HepG2 (cell line): ENCODE measurements at regions not wholly inside any gene's neighbourhood (a gene's known extent, or its start where the extent isn't known, plus 50 kb on each side); places are given as distances from the start of the nearest gene placed in this dataset.

ENCODE experiments used
- ATAC-seq: fragments of 200-7000 bp; cut with Tn5 transposase; 3 replicates; pipeline ENCODE4 v1.9.1; 2020; ENCODE audit warnings: mild to moderate bottlenecking, moderate library complexity
- BruUV-seq: library from RNA; stranded (reverse); fragments of 400-500 nt; replicated peaks from 2 replicates; lab custom pipeline; 2021; lab: Mats Ljungman, UMichigan
- CTCF ChIA-PET: fragments of 300-600 bp; formaldehyde crosslinking; extraction: SDS; loops from one replicate; lab custom pipeline; 2021; ENCODE audit warnings: low total read pairs, inconsistent platforms, low intra/inter-chr PET ratio; lab: Yijun Ruan, JAX
- POLR2A ChIA-PET: fragments of 350-600 bp; sonication (Branson Sonifier 250); formaldehyde crosslinking; loops from one replicate; lab custom pipeline; 2020; ENCODE audit warnings: antibody characterized with exemption, inconsistent platforms; lab: Yijun Ruan, JAX
- DNase-seq: peaks from one replicate; pipeline ENCODE4 v3.0.0-alpha.2; 2015; ENCODE audit warnings: low spot score
- FAIRE-seq: peaks from 3 replicates; lab custom pipeline; 2011; peaks lifted over from hg19 to GRCh38; lab: Jason Lieb, UNC
- H2AFZ ChIP-seq: one replicate; pipeline ENCODE4 v1.6.1; 2011; ENCODE audit warnings: low read length, inconsistent platforms
- H3K27ac ChIP-seq: fragments of 300-600 bp; 3 replicates; pipeline ENCODE4 v1.8.0; 2011; ENCODE audit warnings: mixed run types, mild to moderate bottlenecking, mixed read lengths, low read length, inconsistent platforms; ENCODE audit not compliant: insufficient read depth; ENCODE audit errors: extremely low read length
- H3K27me3 ChIP-seq, 2 experiments: fragments of 200-600 bp in 1 of 2; 2 replicates in 1 of 2; 3 replicates in 1 of 2; pipeline versions ENCODE4 v1.6.0 to v1.8.0; 2011; ENCODE audit warnings: low read length in 2 of 2, mild to moderate bottlenecking in 2 of 2, moderate library complexity in 2 of 2, inconsistent platforms in 1 of 2; ENCODE audit not compliant: insufficient read depth in 2 of 2, control insufficient read depth in 1 of 2
- H3K36me3 ChIP-seq, 2 experiments: fragments of 200-600 bp in 1 of 2; replicated peaks in 1 of 2; 2 replicates in 1 of 2; 3 replicates in 1 of 2; pipeline versions ENCODE4 v1.5.1 to v1.8.0; 2011; ENCODE audit warnings: low read length in 2 of 2, inconsistent platforms in 1 of 2; ENCODE audit not compliant: insufficient read depth in 2 of 2, control insufficient read depth in 1 of 2
- H3K4me1 ChIP-seq: 2 replicates; pipeline ENCODE4 v1.5.1; 2012; ENCODE audit warnings: low read length, inconsistent platforms; ENCODE audit not compliant: insufficient read depth
- H3K4me2 ChIP-seq: 2 replicates; pipeline ENCODE4 v1.6.0; 2011; ENCODE audit warnings: low read depth, low read length, inconsistent platforms
- H3K4me3 ChIP-seq, 3 experiments: fragments of 200-600 bp in 1 of 3; sonication (generic), shearing (Covaris generic) in 1 of 3; replicated peaks in 1 of 3; 2 replicates each; pipeline ENCODE4 v1.5.1; 2011 to 2016; ENCODE audit warnings: low read length in 3 of 3, inconsistent platforms in 2 of 3, low read depth in 2 of 3, mild to moderate bottlenecking in 2 of 3, control low read depth in 1 of 3, mixed read lengths in 1 of 3; ENCODE audit not compliant: insufficient read depth in 1 of 3
- H3K79me2 ChIP-seq: one replicate; pipeline ENCODE4 v1.6.1; 2011; ENCODE audit warnings: low read length, inconsistent platforms; ENCODE audit not compliant: insufficient read depth
- H3K9ac ChIP-seq: 2 replicates; pipeline ENCODE4 v1.6.0; 2011; ENCODE audit warnings: mild to moderate bottlenecking, low read depth, low read length, inconsistent platforms; ENCODE audit not compliant: insufficient read depth
- H3K9me3 ChIP-seq: 2 replicates; pipeline ENCODE4 v1.5.1; 2012; ENCODE audit warnings: mild to moderate bottlenecking, low read length
- H4K20me1 ChIP-seq: 2 replicates; pipeline ENCODE4 v1.6.0; 2011; ENCODE audit warnings: inconsistent platforms, mild to moderate bottlenecking, low read length, moderate library complexity; ENCODE audit not compliant: insufficient read depth
- BRCA1 ChIP-seq: sonication (generic); formaldehyde crosslinking; IDR thresholded peaks from 2 replicates; pipeline ENCODE4 v1.4.0; 2020; ENCODE audit warnings: missing genetic modification reagents
- HOXA7 ChIP-seq: sonication (generic); formaldehyde crosslinking; IDR thresholded peaks from 2 replicates; pipeline ENCODE4 v1.8.1; 2022; ENCODE audit warnings: mild to moderate bottlenecking, missing genetic modification reagents, moderate library complexity
- MEIS2 ChIP-seq: sonication (generic); formaldehyde crosslinking; IDR thresholded peaks from 2 replicates; pipeline ENCODE4 v1.9.0; 2021; ENCODE audit warnings: mild to moderate bottlenecking, missing genetic modification reagents
- NFIC ChIP-seq: IDR thresholded peaks from 2 replicates; pipeline ENCODE4 v1.6.1; 2012; ENCODE audit warnings: mild to moderate bottlenecking, low read length, inconsistent platforms
- PTBP1 ChIP-seq: fragments of 200-400 bp; formaldehyde crosslinking; IDR thresholded peaks from 2 replicates; pipeline ENCODE4 v1.6.1; 2018; ENCODE audit warnings: low read length, low read depth; ENCODE audit not compliant: poor library complexity, severe bottlenecking
- SSRP1 ChIP-seq: IDR thresholded peaks from 2 replicates; pipeline ENCODE4 v1.6.1; 2016; ENCODE audit warnings: control low read depth
- ZKSCAN5 ChIP-seq: sonication (generic); formaldehyde crosslinking; IDR thresholded peaks from 2 replicates; pipeline ENCODE4 v1.5.1; 2020; ENCODE audit warnings: mild to moderate bottlenecking, missing genetic modification reagents
- ZNF138 ChIP-seq: sonication (generic); formaldehyde crosslinking; IDR thresholded peaks from 2 replicates; pipeline ENCODE4 v1.5.0; 2020; ENCODE audit warnings: mild to moderate bottlenecking, low read depth, missing genetic modification reagents
- ZNF160 ChIP-seq: sonication (generic); formaldehyde crosslinking; IDR thresholded peaks from 2 replicates; pipeline ENCODE4 v1.8.0; 2022; ENCODE audit warnings: mild to moderate bottlenecking, inconsistent platforms, missing genetic modification reagents
- ZNF644 ChIP-seq: IDR thresholded peaks from 2 replicates; pipeline ENCODE4 v1.6.1; 2016; ENCODE audit warnings: low read depth
- ZNF703 ChIP-seq: sonication (generic); formaldehyde crosslinking; IDR thresholded peaks from 2 replicates; pipeline ENCODE4 v1.5.1; 2020; ENCODE audit warnings: missing genetic modification reagents, mild to moderate bottlenecking, moderate library complexity, borderline replicate concordance
- ZNF841 ChIP-seq: sonication (generic); formaldehyde crosslinking; IDR thresholded peaks from 2 replicates; pipeline ENCODE4 v1.8.1; 2023; ENCODE audit warnings: missing genetic modification reagents, borderline replicate concordance
- WGBS: methylation state at CpG from one replicate; pipeline ENCODE4 v1.1.6; 2017; ENCODE audit warnings: low lambda C conversion rate; 5-methylcytosine and 5-hydroxymethylcytosine counted together
- in situ Hi-C: cut with HindIII; loops from 2 replicates; pipeline ENCODE4 v1.10.0; 2017; ENCODE audit warnings: low pct_unique_long_range_greater_than_20kb; ENCODE audit not compliant: extremely low pct_ligation_motif_present
- intact Hi-C: fragments of 100-400 bp; cut with micrococcal nuclease; formaldehyde crosslinking; loops from one replicate; pipeline ENCODE4 v1.10.0; 2022; ENCODE audit not compliant: unreplicated experiment
- TF ChIP-seq, protein P1 (sequence below), 2 experiments: sonication (generic) in 1 of 2; formaldehyde crosslinking in 1 of 2; IDR thresholded peaks; 2 replicates each; pipeline versions ENCODE4 v1.5.1 to v1.6.1; 2011 to 2020; ENCODE audit warnings: borderline replicate concordance in 1 of 2, low read depth in 1 of 2, low read length in 1 of 2, mild to moderate bottlenecking in 1 of 2, missing genetic modification reagents in 1 of 2, moderate library complexity in 1 of 2
- TF ChIP-seq, protein P2 (sequence below): sonication (generic); formaldehyde crosslinking; IDR thresholded peaks from 2 replicates; pipeline ENCODE4 v1.5.0; 2020; ENCODE audit warnings: missing genetic modification reagents

DNA sequence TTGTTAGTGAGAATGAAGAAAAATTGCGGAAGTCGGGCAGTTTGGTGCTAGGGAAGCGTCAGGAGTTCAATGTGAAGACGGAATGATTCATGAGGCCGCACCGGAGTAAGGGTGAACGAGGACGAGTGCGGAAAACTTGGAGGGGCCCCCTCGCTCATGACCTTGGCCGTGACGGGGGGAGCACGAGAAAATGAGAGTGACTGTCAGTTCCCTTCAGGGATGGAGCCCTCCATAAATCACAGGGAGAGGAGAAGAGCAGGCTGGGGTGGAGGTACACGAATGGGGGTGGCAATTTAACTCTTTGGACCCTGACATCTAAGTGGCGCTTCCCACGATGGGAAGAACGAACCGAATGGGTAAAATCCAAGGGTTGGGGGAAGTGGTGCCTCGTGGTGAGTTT is 486.4 kb downstream of the TSHZ3 start:
- no peak overlapping the region for H2AFZ ChIP-seq
- in situ Hi-C loops (no loop called here), intact Hi-C loops (no loop called here)
- ChIA-PET POLR2A (no interaction called here), CTCF (no interaction called here)
- no peak for ATAC-seq
- H3K27me3 ChIP-seq = no peaks in the 10 kb centered on the region
- no peak overlapping the region for H3K27ac ChIP-seq
- no peak overlapping the region for H3K4me3 ChIP-seq
- TF ChIP-seq ZNF841 (CRISPR knock-in tag) (no peak), BRCA1 (CRISPR knock-in tag) (no peak)
- TF ChIP-seq, all 625 proteins: peak for 0
- no peaks in the 10 kb centered on the region for H4K20me1 ChIP-seq
- no peaks in the 10 kb centered on the region for H3K4me1 ChIP-seq
- no peaks in the 10 kb centered on the region for H3K79me2 ChIP-seq
- H3K9ac ChIP-seq = no peak overlapping the region
- no peak overlapping the region for H3K4me2 ChIP-seq
- H3K9me3 ChIP-seq = peaks cover 92% of the 10 kb centered on the region
- FAIRE-seq (no peak), DNase-seq (no peak)
- BruUV-seq = no TSS peak
- H3K36me3 ChIP-seq = no peaks in the 10 kb centered on the region
- WGBS = 30% methylated on average over 19 of the region's 19 CpGs

DNA sequence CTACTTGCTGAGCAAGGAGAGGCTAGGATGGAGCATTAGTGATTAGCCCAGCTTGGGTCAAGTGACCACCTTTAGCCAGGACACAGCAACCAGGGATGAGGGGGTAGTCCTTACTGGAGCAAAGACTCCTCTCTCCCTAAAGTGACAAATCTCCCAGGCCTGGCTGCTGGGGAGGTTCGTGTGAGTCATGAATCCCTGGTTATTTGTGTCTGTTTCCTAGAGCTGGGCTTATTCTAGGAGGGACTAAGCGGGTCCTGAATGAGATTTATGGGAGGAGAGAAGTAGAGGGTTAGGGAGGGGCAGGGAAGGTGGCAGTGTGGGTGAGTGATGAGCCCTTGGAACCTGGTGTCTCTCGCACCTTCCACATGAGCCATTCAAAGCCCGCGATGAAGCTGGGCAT is 487.3 kb downstream of the TSHZ3 start:
- CTCF ChIA-PET = no interaction called here
- Histone ChIP-seq H4K20me1 (no peaks in the 10 kb centered on the region), H3K9me3 (peaks cover 92% of the 10 kb centered on the region), H3K9ac (no peak overlapping the region), H3K27ac (no peak overlapping the region), H3K4me2 (no peak overlapping the region), H2AFZ (no peak overlapping the region), H3K4me3 (no peak overlapping the region), H3K27me3 (no peaks in the 10 kb centered on the region), H3K36me3 (no peaks in the 10 kb centered on the region), H3K79me2 (no peaks in the 10 kb centered on the region), H3K4me1 (no peaks in the 10 kb centered on the region)
- BruUV-seq = no TSS peak
- POLR2A ChIA-PET = no interaction called here
- ATAC-seq (no peak), DNase-seq (no peak), FAIRE-seq (no peak)
- WGBS = 17% methylated on average over 3 of the region's 5 CpGs
- in situ Hi-C loops (no loop called here), intact Hi-C loops (no loop called here)
- TF ChIP-seq ZNF138 (CRISPR knock-in tag) (no peak), PTBP1 (no peak), SSRP1 (no peak), ZNF703 (CRISPR knock-in tag) (no peak), ZKSCAN5 (CRISPR knock-in tag) (no peak), ZNF644 (no peak), MEIS2 (CRISPR knock-in tag) (no peak), NFIC (no peak), HOXA7 (CRISPR knock-in tag) (no peak), ZNF160 (CRISPR knock-in tag) (no peak)
- TF ChIP-seq, protein P1, sequence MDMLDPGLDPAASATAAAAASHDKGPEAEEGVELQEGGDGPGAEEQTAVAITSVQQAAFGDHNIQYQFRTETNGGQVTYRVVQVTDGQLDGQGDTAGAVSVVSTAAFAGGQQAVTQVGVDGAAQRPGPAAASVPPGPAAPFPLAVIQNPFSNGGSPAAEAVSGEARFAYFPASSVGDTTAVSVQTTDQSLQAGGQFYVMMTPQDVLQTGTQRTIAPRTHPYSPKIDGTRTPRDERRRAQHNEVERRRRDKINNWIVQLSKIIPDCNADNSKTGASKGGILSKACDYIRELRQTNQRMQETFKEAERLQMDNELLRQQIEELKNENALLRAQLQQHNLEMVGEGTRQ (IDR thresholded peaks at IDR 0.05; ENCODE audit: low read depth, low read length) = no peak
- TF ChIP-seq, protein P1 (CRISPR knock-in tag; IDR thresholded peaks at IDR 0.05; ENCODE audit: borderline replicate concordance) = no peak
- TF ChIP-seq, protein P2, sequence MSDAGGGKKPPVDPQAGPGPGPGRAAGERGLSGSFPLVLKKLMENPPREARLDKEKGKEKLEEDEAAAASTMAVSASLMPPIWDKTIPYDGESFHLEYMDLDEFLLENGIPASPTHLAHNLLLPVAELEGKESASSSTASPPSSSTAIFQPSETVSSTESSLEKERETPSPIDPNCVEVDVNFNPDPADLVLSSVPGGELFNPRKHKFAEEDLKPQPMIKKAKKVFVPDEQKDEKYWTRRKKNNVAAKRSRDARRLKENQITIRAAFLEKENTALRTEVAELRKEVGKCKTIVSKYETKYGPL (CRISPR knock-in tag) = no peak
